Peyer's patch (tissue), 4 donors: ENCODE measurements at regions not wholly inside any gene's neighbourhood (a gene's known extent, or its start where the extent isn't known, plus 50 kb on each side); places are given as distances from the start of the nearest gene placed in this dataset.

Experiments used
- DNase-seq, 3 donors: peaks; one replicate each; pipeline ENCODE4 v3.0.0-alpha.2; 2017 to 2019
- H3K27ac ChIP-seq, 4 donors: fragments of 200-600 bp; sonication (generic); one replicate each; pipeline ENCODE4 v1.5.1; 2016 to 2019
- H3K27me3 ChIP-seq, 2 donors: fragments of 200-600 bp; sonication (generic); one replicate each; pipeline ENCODE4 v1.5.1; 2019
- H3K36me3 ChIP-seq, 3 donors: fragments of 200-600 bp; sonication (generic); one replicate each; pipeline ENCODE4 v1.5.1; 2016 to 2019
- H3K4me1 ChIP-seq, 4 donors: fragments of 200-600 bp; sonication (generic); one replicate each; pipeline ENCODE4 v1.5.1; 2016 to 2019
- H3K4me3 ChIP-seq, 4 donors: fragments of 200-600 bp; sonication (generic); 1 replicate in 3 of 4; 2 replicates in 1 of 4; pipeline ENCODE4 v1.5.1; 2016 to 2019; ENCODE audit warnings: mild to moderate bottlenecking in 1 of 4
- H3K9me3 ChIP-seq, 4 donors: fragments of 200-600 bp; sonication (generic); one replicate each; pipeline ENCODE4 v1.5.1; 2016 to 2019; ENCODE audit warnings: mild to moderate bottlenecking in 1 of 4
- CTCF ChIP-seq, 6 experiments: fragments of 450-650 bp in 4 of 6; fragments of 200-600 bp in 2 of 6; sonication (generic) in 1 of 6; IDR thresholded peaks; one replicate each; pipeline ENCODE4 v1.5.1; 2017 to 2019; ENCODE audit warnings: antibody characterized with exemption in 6 of 6, mild to moderate bottlenecking in 3 of 6, moderate library complexity in 1 of 6
- POLR2A ChIP-seq, 2 donors: fragments of 450-650 bp; IDR thresholded peaks; one replicate each; pipeline ENCODE4 v1.5.1; 2017; ENCODE audit warnings: antibody characterized with exemption in 2 of 2, mild to moderate bottlenecking in 2 of 2, moderate library complexity in 2 of 2

- Histone ChIP-seq H3K27me3 (no peaks in the 10 kb centered on the region), H3K4me1 (no peaks in the 10 kb centered on the region), H3K27ac (no peak overlapping the region), H3K36me3 (no peaks in the 10 kb centered on the region), H3K4me3 (no peak overlapping the region), H3K9me3 (no peaks in the 10 kb centered on the region)
- TF ChIP-seq POLR2A (IDR thresholded peaks at IDR 0.05): no peak
- TF ChIP-seq CTCF (IDR thresholded peaks at IDR 0.05): no peak
- DNase-seq: no peak
Measured at GRCh38 chr9:75775166-75775565, 115.3 kb upstream of the PCSK5 start.

GRCh38 chr9:75775966-75776691 is 114.3 kb upstream of the PCSK5 start:
- no peaks in the 10 kb centered on the region for H3K4me1 ChIP-seq
- no peak for DNase-seq

GRCh38 chr9:75780185-75780584 is 110.3 kb upstream of the PCSK5 start:
- Histone ChIP-seq H3K4me1 (no peaks in the 10 kb centered on the region), H3K4me3 (no peak overlapping the region), H3K27me3 (no peaks in the 10 kb centered on the region), H3K36me3 (no peaks in the 10 kb centered on the region), H3K27ac (no peak overlapping the region), H3K9me3 (no peaks in the 10 kb centered on the region)
- no peak for TF ChIP-seq CTCF (IDR thresholded peaks at IDR 0.05)
- TF ChIP-seq POLR2A (IDR thresholded peaks at IDR 0.05): no peak
- DNase-seq: no peak

More at GRCh38 chr9:75775966-75776691, 114.3 kb upstream of the PCSK5 start:
- H3K27ac ChIP-seq: no peak overlapping the region
- no peak overlapping the region for H3K4me3 ChIP-seq
- H3K27me3 ChIP-seq: no peaks in the 10 kb centered on the region
- no peaks in the 10 kb centered on the region for H3K36me3 ChIP-seq
- TF ChIP-seq POLR2A (IDR thresholded peaks at IDR 0.05): no peak
- TF ChIP-seq CTCF (IDR thresholded peaks at IDR 0.05): no peak
- H3K9me3 ChIP-seq: no peaks in the 10 kb centered on the region

GRCh38 chr9:75788006-75788634 is 102.4 kb upstream of the PCSK5 start:
- H3K4me1 ChIP-seq: no peaks in the 10 kb centered on the region
- H3K27me3 ChIP-seq: no peaks in the 10 kb centered on the region
- no peak for DNase-seq
- no peak for TF ChIP-seq POLR2A (IDR thresholded peaks at IDR 0.05)
- no peak for TF ChIP-seq CTCF (IDR thresholded peaks at IDR 0.05)
- H3K4me3 ChIP-seq: no peak overlapping the region
- H3K36me3 ChIP-seq: no peaks in the 10 kb centered on the region
- no peaks in the 10 kb centered on the region for H3K9me3 ChIP-seq
- no peak overlapping the region for H3K27ac ChIP-seq

- Histone ChIP-seq H3K27me3 (no peaks in the 10 kb centered on the region), H3K9me3 (no peaks in the 10 kb centered on the region), H3K36me3 (no peaks in the 10 kb centered on the region), H3K27ac (no peak overlapping the region), H3K4me1 (no peaks in the 10 kb centered on the region), H3K4me3 (no peak overlapping the region)
- no peak for TF ChIP-seq POLR2A (IDR thresholded peaks at IDR 0.05)
- TF ChIP-seq CTCF (IDR thresholded peaks at IDR 0.05): no peak
- DNase-seq: no peak
Measured at GRCh38 chr9:75797085-75797580, 93.3 kb upstream of the PCSK5 start.
